Activated effector memory CD4-positive, alpha-beta T cell treated with anti-CD3 and anti-CD28 coated beads, Interleukin-2, amount 50 U/mL, for 16 hours (primary cell): ENCODE measurements at regions not wholly inside any gene's neighbourhood (a gene's known extent, or its start where the extent isn't known, plus 50 kb on each side); places are given as distances from the start of the nearest gene placed in this dataset.

Experiments used
- DNase-seq: peaks from one replicate; pipeline ENCODE4 v3.0.0-alpha.2; 2020

DNA sequence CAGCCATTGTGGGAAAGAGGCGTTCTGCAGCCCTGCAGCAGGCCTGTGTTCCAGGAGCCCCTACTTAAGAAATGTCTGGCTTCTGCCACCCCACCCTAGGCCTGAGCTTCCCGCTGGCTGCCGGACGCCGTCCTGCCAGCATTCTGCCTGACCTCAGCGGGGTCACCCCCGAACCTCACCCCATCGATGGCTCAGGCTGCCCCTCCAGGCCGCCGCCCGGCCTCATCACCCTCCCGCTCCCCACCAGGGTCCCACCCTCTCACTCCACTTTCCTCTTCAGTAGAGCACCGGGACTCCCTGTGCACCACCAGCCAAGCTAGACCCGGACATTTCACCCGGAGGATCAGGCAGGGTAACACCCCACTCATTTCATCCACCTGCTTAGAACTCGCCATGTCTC is 73.6 kb upstream of the SALL3 start:
- DNase-seq, result no peak

DNA sequence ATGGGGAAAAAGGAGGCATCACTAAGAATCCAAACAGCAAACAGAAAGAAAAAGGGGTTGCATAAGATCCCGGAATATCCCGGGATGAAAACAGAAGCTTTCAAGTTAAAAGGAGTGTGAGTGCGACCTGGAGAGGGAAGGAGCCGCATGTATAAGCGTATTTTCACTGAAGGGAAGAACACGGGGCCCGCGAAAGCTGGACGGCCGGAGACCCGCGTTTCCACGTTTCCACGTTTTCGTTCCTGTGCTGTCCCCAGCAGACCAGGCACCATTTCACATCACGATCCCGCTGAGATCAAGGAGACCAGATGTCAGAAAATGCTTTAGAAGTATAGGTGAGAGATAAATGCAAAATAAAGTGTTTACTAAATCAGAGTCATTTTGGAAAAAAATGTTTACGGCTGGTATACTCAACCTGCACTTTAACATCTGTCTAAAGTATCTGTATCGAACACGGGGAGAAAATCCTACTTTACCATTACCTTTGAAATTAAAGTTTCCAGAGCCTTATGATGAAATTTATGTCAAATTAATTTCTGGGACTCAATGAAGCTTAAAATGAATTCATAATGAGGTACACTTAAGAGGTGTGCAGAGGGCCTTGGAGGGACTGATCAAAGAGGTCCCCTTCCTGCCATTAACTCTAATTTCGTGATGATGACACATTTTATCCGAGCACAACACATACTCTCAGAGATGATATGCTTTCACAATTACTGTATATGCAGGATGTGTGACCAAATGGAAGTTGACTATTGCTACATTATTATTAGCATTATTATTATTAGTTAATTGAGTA is 71.0 kb upstream of the SALL3 start:
- no peak for DNase-seq

GRCh38 chr18:78911751-78912283 is 67.8 kb upstream of the SALL3 start:
- no peak for DNase-seq

- DNase-seq, result no peak
Observed at GRCh38 chr18:78912336-78912735, 67.3 kb upstream of the SALL3 start.

DNA sequence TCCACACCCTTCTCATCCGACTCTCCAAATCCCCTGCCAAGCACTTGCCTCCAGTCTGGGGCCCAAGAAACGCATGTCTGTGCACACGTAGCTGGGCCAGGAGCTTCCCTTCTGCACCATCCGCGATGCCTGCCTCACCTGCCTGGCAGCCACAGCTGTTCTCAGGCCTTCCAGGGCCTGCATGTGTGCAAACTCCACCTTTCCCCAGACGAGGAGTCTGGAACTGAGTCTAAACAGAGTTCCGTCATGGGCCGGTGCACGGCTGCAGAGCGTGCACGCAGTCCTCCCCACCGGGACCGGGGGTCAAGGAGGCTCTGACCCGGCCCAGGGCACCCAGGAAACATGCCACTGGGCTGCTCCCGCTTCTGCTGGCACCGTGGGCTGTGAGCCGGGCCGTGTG is 66.8 kb upstream of the SALL3 start:
- DNase-seq, result no peak

DNA sequence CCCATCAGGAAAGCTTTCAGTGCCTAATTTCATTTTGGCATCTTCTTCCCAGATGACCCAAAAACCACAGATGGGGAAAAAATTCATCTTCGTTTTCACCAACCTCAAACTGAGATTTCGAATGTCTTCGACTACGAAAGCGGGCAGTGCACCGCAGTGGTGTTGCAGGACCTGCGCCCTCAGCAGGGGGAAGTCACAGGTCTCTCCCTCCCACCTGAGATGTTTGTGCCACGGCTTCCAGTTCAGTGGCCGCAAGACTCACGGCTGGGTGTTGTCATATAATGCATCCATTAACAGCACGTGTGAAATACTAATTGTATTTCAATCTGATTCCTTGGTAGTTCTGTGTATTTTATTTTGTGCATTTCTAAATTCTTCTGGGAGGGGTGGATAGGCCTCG is 66.2 kb upstream of the SALL3 start:
- no peak for DNase-seq

DNA sequence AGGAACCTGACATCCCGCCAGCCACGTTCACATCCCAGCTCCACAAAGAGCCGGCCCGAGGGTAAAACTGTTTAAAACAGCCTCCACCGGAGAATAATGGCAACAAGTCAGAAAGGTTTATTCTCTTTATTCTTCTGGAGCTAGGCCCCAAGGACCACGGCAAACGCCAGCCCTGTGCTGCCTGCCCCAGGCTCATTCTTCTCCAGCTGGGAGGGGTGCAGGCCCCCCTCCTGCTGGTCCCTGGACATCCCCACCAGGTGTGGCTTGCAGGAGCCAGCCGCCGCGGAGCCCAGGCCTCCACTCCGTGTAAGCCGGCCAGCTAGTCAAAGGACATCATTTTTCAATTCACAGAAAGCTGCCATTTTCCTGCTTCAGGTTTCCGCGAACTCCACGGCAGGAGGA is 65.8 kb upstream of the SALL3 start:
- DNase-seq, result no peak

DNA sequence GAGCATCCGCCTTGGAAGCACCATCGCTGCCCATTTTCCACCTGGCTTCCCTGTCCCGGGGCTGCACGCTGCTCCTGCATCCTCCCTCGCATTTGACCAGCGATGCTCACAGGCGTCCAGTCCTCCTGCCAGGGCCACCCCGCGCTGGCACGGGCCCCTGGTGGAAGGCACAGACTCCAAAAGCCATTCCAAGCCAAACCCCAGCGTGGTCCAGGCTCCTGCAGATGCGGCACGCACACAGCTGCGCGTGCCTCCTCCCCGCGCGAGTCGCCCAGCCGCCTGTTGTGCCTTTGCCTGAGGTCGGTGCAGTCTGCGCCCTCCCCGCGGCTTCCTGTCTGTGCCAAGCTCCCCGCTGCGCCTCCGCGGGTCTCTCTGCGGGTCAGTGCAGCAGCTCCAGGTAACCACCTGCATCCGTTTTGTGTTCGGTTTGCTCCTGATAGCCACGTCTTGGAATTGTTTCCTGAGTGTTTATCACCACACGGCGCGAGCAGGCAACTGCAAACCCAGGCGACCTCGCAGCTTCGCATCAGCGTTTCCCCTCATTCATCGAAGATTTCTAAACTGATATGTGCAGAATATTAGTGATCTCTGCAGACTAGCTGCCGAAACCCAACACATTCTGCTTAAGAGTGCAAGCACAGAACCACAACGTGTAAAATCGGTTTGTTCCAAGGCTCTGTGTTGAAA is 65.2 kb upstream of the SALL3 start:
- no peak for DNase-seq

DNA sequence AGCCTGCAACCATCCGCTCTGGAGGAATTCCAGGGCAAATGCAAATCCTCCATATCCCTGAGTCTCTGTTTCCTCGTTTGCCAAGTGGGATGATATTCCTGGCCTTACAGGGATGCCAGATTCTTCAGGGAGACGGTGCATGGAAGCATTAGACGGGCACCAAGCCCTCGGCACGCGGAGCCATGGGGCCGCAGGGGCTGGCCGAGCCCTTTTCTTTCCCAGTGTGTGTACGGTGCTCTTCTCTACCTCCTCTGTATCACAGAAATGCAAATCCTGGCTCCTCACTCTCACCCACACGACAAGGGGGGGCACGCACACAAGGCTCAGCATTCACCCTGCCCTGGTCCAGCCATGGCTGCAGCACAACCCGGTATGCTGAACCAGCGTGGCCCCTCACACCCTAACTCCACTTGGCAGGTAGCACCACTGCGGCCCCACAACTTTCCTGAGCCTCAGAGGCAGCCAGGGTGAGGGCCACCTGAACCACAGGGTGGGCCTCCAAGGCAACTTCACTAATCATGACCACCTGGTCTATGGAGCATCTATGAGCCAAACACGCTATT is 64.1 kb upstream of the SALL3 start:
- DNase-seq, result no peak

GRCh38 chr18:78918707-78919106 is 60.9 kb upstream of the SALL3 start:
- DNase-seq, result no peak

DNA sequence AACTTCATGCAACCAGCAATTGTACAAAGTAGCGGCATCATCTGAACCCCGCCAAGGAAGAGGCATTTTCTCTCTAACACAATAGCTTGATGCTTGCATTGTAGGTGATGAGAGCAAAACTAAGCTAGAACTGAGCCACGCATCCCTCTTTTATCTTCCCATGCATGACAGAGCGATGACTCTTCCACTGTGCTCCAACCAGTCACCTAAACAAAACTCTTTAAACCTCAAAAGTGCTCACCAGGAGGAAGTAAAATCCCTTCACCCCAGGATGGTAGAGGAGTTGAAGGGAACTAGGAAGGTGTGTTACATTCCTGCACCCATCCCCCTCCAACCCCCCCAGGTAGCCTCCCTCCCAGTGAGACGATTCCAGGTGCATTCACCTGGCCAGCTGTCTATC is 59.7 kb upstream of the SALL3 start:
- no peak for DNase-seq

DNA sequence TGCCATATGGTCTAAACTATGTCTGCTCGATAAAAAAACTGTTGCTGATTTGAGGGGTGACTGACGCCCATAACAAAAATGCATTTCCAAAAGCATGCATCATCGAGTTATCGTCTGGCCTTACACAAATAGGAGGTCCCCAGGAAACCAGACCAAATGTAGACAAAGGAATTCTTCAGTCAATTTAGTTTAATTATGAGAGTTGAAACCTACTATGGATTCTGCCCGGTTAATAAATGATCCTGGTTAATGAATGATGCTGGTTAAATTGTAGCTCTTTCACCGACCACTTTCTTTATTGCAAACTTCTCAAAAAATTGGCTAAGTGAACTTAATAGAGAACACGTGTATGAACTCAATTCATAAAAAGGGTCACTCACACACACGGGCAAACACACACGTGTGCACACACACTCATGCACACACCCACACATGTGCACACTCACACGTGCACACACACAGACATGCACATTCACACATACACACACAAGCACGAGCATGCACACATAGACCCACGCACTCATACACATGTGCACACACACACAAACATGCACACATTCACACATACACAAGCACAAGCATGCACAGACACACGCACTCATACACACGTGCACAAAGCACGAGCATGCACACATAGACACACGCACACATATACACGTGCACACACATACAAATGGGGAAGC is 59.0 kb upstream of the SALL3 start:
- no peak for DNase-seq

GRCh38 chr18:78922856-78923255 is 56.8 kb upstream of the SALL3 start:
- DNase-seq, result no peak

DNA sequence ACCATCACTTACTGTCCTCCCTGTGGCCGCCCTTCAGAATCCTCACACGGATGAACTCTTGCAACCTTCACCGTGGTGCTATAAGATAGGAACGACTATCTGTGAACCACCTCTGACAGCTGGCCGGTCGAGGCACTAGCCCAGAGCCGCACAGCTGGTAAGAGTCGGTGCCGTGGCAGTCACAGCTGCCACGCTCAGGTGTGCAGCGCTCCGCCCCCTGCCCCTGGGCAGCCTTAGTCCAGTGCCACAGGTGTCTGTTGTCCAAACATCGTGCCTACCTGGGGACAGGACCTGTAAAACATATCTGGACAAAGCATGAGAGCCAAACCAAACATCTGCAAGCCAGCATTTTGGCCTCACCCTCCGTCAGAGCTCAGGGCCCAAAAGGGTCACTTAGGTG is 55.3 kb upstream of the SALL3 start:
- no peak for DNase-seq

- no peak for DNase-seq
Observed at GRCh38 chr18:78924786-78925540, 54.7 kb upstream of the SALL3 start.

- DNase-seq, result no peak
Observed at GRCh38 chr18:78925557-78926242, 53.9 kb upstream of the SALL3 start.

GRCh38 chr18:78926243-78926615 is 53.4 kb upstream of the SALL3 start:
- no peak for DNase-seq

DNA sequence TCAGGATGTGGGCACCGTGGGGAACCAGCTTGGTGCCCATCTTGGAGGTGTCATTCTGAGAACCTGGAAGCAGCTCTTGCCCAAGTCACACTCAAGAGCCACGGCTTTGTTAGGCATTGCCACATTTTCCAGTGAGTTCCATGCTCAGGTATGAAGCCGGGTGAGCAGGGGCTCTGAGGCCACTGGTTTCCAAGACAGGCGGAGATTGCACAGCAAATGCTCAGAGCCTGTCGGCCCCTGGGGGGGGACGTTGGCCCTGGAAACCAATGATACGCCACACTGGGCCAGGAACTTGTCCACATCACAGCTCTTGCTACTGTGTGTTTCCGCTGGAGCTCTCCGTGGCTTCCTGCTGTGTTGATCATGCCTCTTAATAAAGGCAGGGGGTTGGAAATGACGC is 52.5 kb upstream of the SALL3 start:
- DNase-seq, result no peak

DNA sequence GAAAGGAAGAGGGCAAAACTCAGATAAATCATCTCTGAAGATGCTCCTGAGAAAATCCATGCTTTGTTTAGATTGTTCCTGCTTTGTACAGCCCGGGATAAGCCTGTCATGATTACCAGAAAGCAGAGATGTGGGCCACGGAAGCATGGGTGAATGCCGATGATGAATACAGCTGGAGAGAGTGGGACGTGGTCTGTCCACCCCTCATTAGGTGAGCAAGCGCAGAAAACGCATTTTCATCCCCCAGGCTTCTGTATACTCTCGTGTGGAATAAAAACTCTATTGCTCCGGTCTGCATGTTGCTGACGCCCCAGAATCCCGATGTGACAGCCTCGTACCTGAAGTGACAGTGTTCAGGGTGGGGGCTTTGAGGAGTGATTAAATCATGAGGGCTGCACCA is 52.0 kb upstream of the SALL3 start:
- DNase-seq, result no peak

GRCh38 chr18:78928076-78928475 is 51.5 kb upstream of the SALL3 start:
- DNase-seq, result no peak

GRCh38 chr18:78929516-78929915 is 50.1 kb upstream of the SALL3 start:
- no peak for DNase-seq
